Kidney (tissue), 13 donors: ENCODE measurements at regions not wholly inside any gene's neighbourhood (a gene's known extent, or its start where the extent isn't known, plus 50 kb on each side); places are given as distances from the start of the nearest gene placed in this dataset.

Source experiments
- DNase-seq, 5 donors: peaks; one replicate each; pipeline ENCODE4 v3.0.0-alpha.2; 2013 to 2020
- FAIRE-seq: peaks from 2 replicates; lab custom pipeline; 2012; peaks lifted over from hg19 to GRCh38; lab: Jason Lieb, UNC
- H3K27ac ChIP-seq, 2 donors: one replicate each; pipeline ENCODE4 v1.7.0; 2013; ENCODE audit warnings: low read depth in 2 of 2, low read length in 2 of 2, inconsistent platforms in 1 of 2
- H3K27me3 ChIP-seq: one replicate; pipeline ENCODE4 v1.7.1; 2013; ENCODE audit warnings: low read length, inconsistent platforms; ENCODE audit not compliant: control insufficient read depth, insufficient read depth
- H3K36me3 ChIP-seq, 3 donors: one replicate each; pipeline versions ENCODE4 v1.7.0 to v1.7.1; 2013; ENCODE audit warnings: low read length in 3 of 3, control low read depth in 1 of 3, inconsistent platforms in 1 of 3; ENCODE audit not compliant: insufficient read depth in 3 of 3, control insufficient read depth in 2 of 3
- H3K4me1 ChIP-seq, 3 donors: one replicate each; pipeline versions ENCODE4 v1.7.0 to v1.7.1; 2013; ENCODE audit warnings: low read length in 3 of 3, inconsistent platforms in 1 of 3, low read depth in 1 of 3; ENCODE audit not compliant: control insufficient read depth in 2 of 3, insufficient read depth in 2 of 3
- H3K4me3 ChIP-seq, 3 donors: one replicate each; pipeline versions ENCODE4 v1.7.0 to v1.8.1; 2013; ENCODE audit warnings: low read length in 3 of 3, control low read depth in 1 of 3, inconsistent platforms in 1 of 3
- H3K9ac ChIP-seq, 3 donors: one replicate each; pipeline versions ENCODE4 v1.7.0 to v1.7.1; 2013; ENCODE audit warnings: low read length in 3 of 3, control low read depth in 1 of 3, inconsistent platforms in 1 of 3
- H3K9me3 ChIP-seq, 3 donors: one replicate each; pipeline versions ENCODE4 v1.7.0 to v1.7.1; 2013; ENCODE audit warnings: low read length in 3 of 3, control low read depth in 1 of 3, inconsistent platforms in 1 of 3; ENCODE audit not compliant: control insufficient read depth in 2 of 3, insufficient read depth in 1 of 3
- CTCF ChIP-seq: IDR thresholded peaks from 3 replicates; pipeline ENCODE4 v1.5.1; 2012; ENCODE audit warnings: mild to moderate bottlenecking, moderate library complexity, borderline replicate concordance; ENCODE audit not compliant: insufficient read depth; ENCODE audit errors: extremely low read depth
- intact Hi-C: fragments of 100-400 bp; cut with DNase I; formaldehyde crosslinking; loops from one replicate; pipeline ENCODE4 v1.11.1; 2022
- donor health status: control.
- donor health status: control.
- donor health status: control.
- donor health status: control.
- donor health status: control.
- donor health status: DM: yes; HTN: yes; CAD: no.
- donor health status: Normal renal cell carcinoma (clear cell type).

GRCh38 chr14:49193332-49194065, 392.7 kb downstream of the RPS29 start:
- intact Hi-C loops, result no loop called here
- FAIRE-seq (no peak), DNase-seq (no peak)
- no peaks in the 10 kb centered on the region for H3K27me3 ChIP-seq
- TF ChIP-seq CTCF, result no peak
- no peaks in the 10 kb centered on the region for H3K9me3 ChIP-seq
- no peaks in the 10 kb centered on the region for H3K36me3 ChIP-seq
- H3K4me3 ChIP-seq, result no peak overlapping the region
- no peaks in the 10 kb centered on the region for H3K4me1 ChIP-seq
- H3K9ac ChIP-seq, result no peak overlapping the region
- no peak overlapping the region for H3K27ac ChIP-seq

DNA sequence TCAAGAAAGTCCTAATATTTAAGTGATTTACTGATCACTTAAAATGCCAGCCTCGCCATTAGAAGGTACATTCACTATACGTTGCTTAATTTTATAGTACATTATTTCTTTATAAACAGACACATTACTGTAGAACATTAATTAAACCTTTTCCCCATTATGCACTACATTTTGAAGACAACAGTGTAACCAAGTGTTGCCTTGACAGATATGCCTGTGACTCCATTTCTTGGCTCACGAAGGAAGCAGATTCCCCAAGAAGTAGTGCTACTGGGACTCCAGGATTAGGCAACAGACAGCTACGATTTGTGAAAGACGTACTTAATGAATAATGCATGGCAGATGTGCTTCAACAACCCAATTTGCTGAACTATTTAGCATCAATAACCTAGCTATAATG, 394.8 kb downstream of the RPS29 start:
- no peak overlapping the region for H3K9ac ChIP-seq
- DNase-seq, result no peak
- H3K27ac ChIP-seq, result no peak overlapping the region
- H3K36me3 ChIP-seq, result no peaks in the 10 kb centered on the region
- H3K9me3 ChIP-seq, result no peaks in the 10 kb centered on the region
- TF ChIP-seq CTCF, result no peak
- no peaks in the 10 kb centered on the region for H3K27me3 ChIP-seq
- intact Hi-C loops, result no loop called here
- H3K4me1 ChIP-seq, result no peaks in the 10 kb centered on the region
- no peak overlapping the region for H3K4me3 ChIP-seq
- no peak for FAIRE-seq

DNA sequence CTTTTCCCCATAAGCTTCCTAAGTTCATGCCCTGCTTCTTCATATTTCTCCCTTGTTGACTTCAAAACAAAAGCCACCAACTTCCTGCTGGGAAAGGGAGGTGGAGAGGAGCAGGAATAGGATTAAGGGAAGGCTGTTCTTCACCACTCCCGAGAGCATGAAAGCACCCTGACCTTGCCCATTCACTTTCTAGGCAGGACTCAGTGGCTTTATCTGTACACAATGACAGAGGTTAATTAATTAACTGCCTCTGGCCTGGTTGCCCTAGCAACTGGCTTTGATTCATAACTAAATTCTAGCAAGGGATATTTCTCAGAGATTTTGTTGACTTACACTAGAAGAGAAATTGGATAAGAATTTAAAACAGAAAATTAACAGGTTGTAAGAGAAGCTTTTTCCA, 396.8 kb downstream of the RPS29 start:
- Histone ChIP-seq H3K9me3 (no peaks in the 10 kb centered on the region), H3K9ac (no peak overlapping the region), H3K27ac (no peak overlapping the region), H3K27me3 (no peaks in the 10 kb centered on the region), H3K4me1 (no peaks in the 10 kb centered on the region), H3K36me3 (no peaks in the 10 kb centered on the region), H3K4me3 (no peak overlapping the region)
- intact Hi-C loops, result no loop called here
- peak in 1 of 5 donors; percentile 10 for DNase-seq
- no peak for TF ChIP-seq CTCF
- no peak for FAIRE-seq

- no peak overlapping the region for H3K4me3 ChIP-seq
- H3K36me3 ChIP-seq, result no peaks in the 10 kb centered on the region
- no peaks in the 10 kb centered on the region for H3K9me3 ChIP-seq
- H3K4me1 ChIP-seq, result no peaks in the 10 kb centered on the region
- DNase-seq, result no peak
- no peak overlapping the region for H3K9ac ChIP-seq
- no peaks in the 10 kb centered on the region for H3K27me3 ChIP-seq
- no peak for TF ChIP-seq CTCF
- no peak for FAIRE-seq
- intact Hi-C loops, result no loop called here
- no peak overlapping the region for H3K27ac ChIP-seq
Measured at GRCh38 chr14:49187799-49188198, 398.4 kb downstream of the RPS29 start.
